ENCODE measurements at regions not wholly inside any gene's neighbourhood (a gene's known extent, or its start where the extent isn't known, plus 50 kb on each side); places are given as distances from the start of the nearest gene placed in this dataset.

DNA sequence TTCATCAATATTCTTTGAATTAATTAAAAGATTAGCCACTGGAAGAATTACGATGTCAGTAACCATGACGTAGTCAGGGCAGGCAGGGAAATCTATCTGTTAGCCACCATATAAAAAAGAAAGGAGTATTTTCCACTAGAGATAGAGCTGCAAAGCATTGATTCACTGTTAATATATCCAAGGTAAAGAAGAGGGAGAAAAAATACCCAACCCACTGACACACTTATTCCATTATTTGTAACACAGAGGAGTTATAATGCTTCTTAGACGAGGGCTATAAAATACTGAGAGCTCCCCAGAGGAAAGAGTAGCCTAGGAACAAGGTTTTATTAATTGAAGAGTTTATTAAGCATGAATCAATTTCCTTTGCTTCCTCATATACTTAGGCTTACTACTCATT is 382.2 kb upstream of the CDH6 start:
- TF ChIP-seq, protein P1, sequence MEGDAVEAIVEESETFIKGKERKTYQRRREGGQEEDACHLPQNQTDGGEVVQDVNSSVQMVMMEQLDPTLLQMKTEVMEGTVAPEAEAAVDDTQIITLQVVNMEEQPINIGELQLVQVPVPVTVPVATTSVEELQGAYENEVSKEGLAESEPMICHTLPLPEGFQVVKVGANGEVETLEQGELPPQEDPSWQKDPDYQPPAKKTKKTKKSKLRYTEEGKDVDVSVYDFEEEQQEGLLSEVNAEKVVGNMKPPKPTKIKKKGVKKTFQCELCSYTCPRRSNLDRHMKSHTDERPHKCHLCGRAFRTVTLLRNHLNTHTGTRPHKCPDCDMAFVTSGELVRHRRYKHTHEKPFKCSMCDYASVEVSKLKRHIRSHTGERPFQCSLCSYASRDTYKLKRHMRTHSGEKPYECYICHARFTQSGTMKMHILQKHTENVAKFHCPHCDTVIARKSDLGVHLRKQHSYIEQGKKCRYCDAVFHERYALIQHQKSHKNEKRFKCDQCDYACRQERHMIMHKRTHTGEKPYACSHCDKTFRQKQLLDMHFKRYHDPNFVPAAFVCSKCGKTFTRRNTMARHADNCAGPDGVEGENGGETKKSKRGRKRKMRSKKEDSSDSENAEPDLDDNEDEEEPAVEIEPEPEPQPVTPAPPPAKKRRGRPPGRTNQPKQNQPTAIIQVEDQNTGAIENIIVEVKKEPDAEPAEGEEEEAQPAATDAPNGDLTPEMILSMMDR (conservative IDR thresholded peaks at IDR 0.05), result no peak
- Histone ChIP-seq H3K27me3 (ENCODE audit: insufficient read depth, low read length) (no peaks in the 10 kb centered on the region), H2BK15ac (ENCODE audit: low read depth, low read length) (no peak overlapping the region), H3K27ac (ENCODE audit: insufficient read length, low read depth, low read length) (no peak overlapping the region), H3K9me3 (ENCODE audit: control insufficient read depth, low read depth, low read length) (no peaks in the 10 kb centered on the region), H3T11ph (ENCODE audit: low read length) (no peak overlapping the region), H3K9ac (ENCODE audit: extremely low read depth, insufficient read length, low read length) (no peak overlapping the region), H3K4ac (ENCODE audit: low read depth, low read length) (no peak overlapping the region), H2BK120ac (ENCODE audit: low read depth, low read length, poor library complexity, severe bottlenecking) (no peak overlapping the region), H3K4me2 (ENCODE audit: insufficient read depth, insufficient read length, low read length) (no peak overlapping the region), H4K20me1 (ENCODE audit: control insufficient read depth, insufficient read depth, insufficient read length) (no peaks in the 10 kb centered on the region), H2BK5ac (ENCODE audit: insufficient read length, low read length) (no peak overlapping the region), H3K79me1 (ENCODE audit: insufficient read depth, low read depth, low read length, poor library complexity, severe bottlenecking) (no peaks in the 10 kb centered on the region), H2AFZ (ENCODE audit: low read length) (no peak overlapping the region), H3K18ac (ENCODE audit: insufficient read length, low read depth, low read length) (no peak overlapping the region), H3K23ac (ENCODE audit: insufficient read length, low read depth, low read length) (no peak overlapping the region), H3K23me2 (ENCODE audit: insufficient read length, low read depth, low read length, poor library complexity, severe bottlenecking) (no peaks in the 10 kb centered on the region), H2BK12ac (ENCODE audit: insufficient read length, low read depth, low read length) (no peak overlapping the region), H3K56ac (ENCODE audit: insufficient read length, low read depth, low read length) (no peak overlapping the region), H4K8ac (replicated peaks; ENCODE audit: insufficient read length, low read depth, low read length) (no peak overlapping the region), H4K5ac (ENCODE audit: insufficient read length, low read depth, low read length) (no peak overlapping the region), H3K79me2 (ENCODE audit: insufficient read depth, low read length) (no peaks in the 10 kb centered on the region), H2AK5ac (ENCODE audit: insufficient read length, low read length) (no peak overlapping the region), H3K14ac (ENCODE audit: insufficient read depth, low read length) (no peak overlapping the region), H3K4me1 (ENCODE audit: insufficient read depth, low read length) (no peaks in the 10 kb centered on the region; the same call in 1 of the 2 replicates), H4K91ac (ENCODE audit: insufficient read length, low read depth, low read length) (no peak overlapping the region), H2BK20ac (ENCODE audit: low read depth, low read length, poor library complexity, severe bottlenecking) (no peak overlapping the region)
- DNase-seq, result no peak
- Mint-ChIP-seq H3K27me3 (ENCODE audit: low read depth) (no peaks in the 10 kb centered on the region), H3K4me3 (no peak overlapping the region), H3K27ac (no peak overlapping the region), H3K36me3 (ENCODE audit: insufficient read depth in 1 of 3, low read depth in 3 of 3) (peaks cover 0 to 4% (median 0%) of the 10 kb centered on the region in 3 experiments; a peak in 1 of 7 replicates), H3K4me1 (peaks cover 0 to 8% of the 10 kb centered on the region in 2 experiments; a peak in 1 of 4 replicates), H3K9me3 (no peaks in the 10 kb centered on the region)
- no CpG with 5 or more reads among the region's 3 CpGs for WGBS (ENCODE audit: extremely low coverage, insufficient read length, low lambda C conversion rate)

Measured in H9 (cell line).